OCI-LY7 (cell line): ENCODE measurements at regions not wholly inside any gene's neighbourhood (a gene's known extent, or its start where the extent isn't known, plus 50 kb on each side); places are given as distances from the start of the nearest gene placed in this dataset.
"Not testable (repeated sequence)": the region's sequence is repeated elsewhere in the genome, so short reads cannot be mapped to it uniquely, and the experiment has no call there.

Source experiments
- BruUV-seq: library from RNA; stranded (reverse); fragments of 400-500 nt; replicated peaks from 2 replicates; lab custom pipeline; 2021; lab: Mats Ljungman, UMichigan
- CTCF ChIA-PET: fragments of 300-600 bp; sonication (Branson Sonifier 250); formaldehyde crosslinking; loops from one replicate; lab custom pipeline; 2022; ENCODE audit warnings: antibody characterized with exemption; ENCODE audit not compliant: unreplicated experiment; lab: Charles Lee
- POLR2A ChIA-PET: fragments of 300-600 bp; sonication (Branson Sonifier 250); formaldehyde crosslinking; loops from one replicate; lab custom pipeline; 2022; ENCODE audit warnings: antibody characterized with exemption; lab: Charles Lee
- DNase-seq: peaks from one replicate; pipeline ENCODE4 v3.0.0-alpha.2; 2015; ENCODE audit warnings: low spot score
- H2AFZ ChIP-seq: fragments of 200-600 bp; sonication (generic), shearing (Covaris generic); 2 replicates; pipeline ENCODE4 v1.6.1; 2014; ENCODE audit warnings: mild to moderate bottlenecking, antibody characterized with exemption, low read length, moderate library complexity
- H3K27ac ChIP-seq: fragments of 200-600 bp; sonication (generic); 2 replicates; pipeline ENCODE4 v1.5.1; 2014; ENCODE audit warnings: mixed run types, low read depth, mild to moderate bottlenecking, moderate library complexity, low read length, inconsistent platforms; ENCODE audit not compliant: poor library complexity, severe bottlenecking
- H3K36me3 ChIP-seq: fragments of 200-600 bp; sonication (generic); 2 replicates; pipeline ENCODE4 v1.6.1; 2014; ENCODE audit warnings: mild to moderate bottlenecking, antibody characterized with exemption, low read length, moderate library complexity, mixed read lengths; ENCODE audit not compliant: insufficient read depth
- H3K4me1 ChIP-seq: fragments of 200-600 bp; sonication (generic); 2 replicates; pipeline ENCODE4 v1.5.1; 2014; ENCODE audit warnings: mild to moderate bottlenecking, low read length; ENCODE audit not compliant: insufficient read depth, poor library complexity, severe bottlenecking
- H3K4me2 ChIP-seq: fragments of 200-600 bp; sonication (generic); 2 replicates; pipeline ENCODE4 v1.6.1; 2014; ENCODE audit warnings: mild to moderate bottlenecking, low read length
- H3K4me3 ChIP-seq: fragments of 200-600 bp; sonication (generic); 2 replicates; pipeline ENCODE4 v1.5.1; 2014; ENCODE audit warnings: mild to moderate bottlenecking, low read depth, low read length; ENCODE audit not compliant: poor library complexity, severe bottlenecking
- H3K79me2 ChIP-seq: fragments of 200-600 bp; sonication (generic); 2 replicates; pipeline ENCODE4 v1.6.1; 2016; ENCODE audit warnings: low read depth, mild to moderate bottlenecking, low read length, moderate library complexity, mixed read lengths; ENCODE audit not compliant: insufficient read depth
- H3K9me2 ChIP-seq: fragments of 200-600 bp; sonication (generic); 2 replicates; pipeline ENCODE4 v1.6.1; 2016; ENCODE audit warnings: mild to moderate bottlenecking, low read length, mixed read lengths; ENCODE audit not compliant: insufficient read depth
- H3K9me3 ChIP-seq: fragments of 200-600 bp; sonication (generic); 2 replicates; pipeline ENCODE4 v1.6.1; 2014; ENCODE audit warnings: mild to moderate bottlenecking, mixed run types, low read length, mixed read lengths
- H4K20me1 ChIP-seq: fragments of 200-600 bp; sonication (generic); 2 replicates; pipeline ENCODE4 v1.6.1; 2014; ENCODE audit warnings: mild to moderate bottlenecking, antibody characterized with exemption, low read length, moderate library complexity, mixed read lengths; ENCODE audit not compliant: insufficient read depth
- CTCF ChIP-seq: fragments of 200-600 bp; sonication (generic); conservative IDR thresholded peaks from 2 replicates; pipeline ENCODE4 v1.5.1; 2014; ENCODE audit warnings: mild to moderate bottlenecking, antibody characterized with exemption, low read length, moderate library complexity, mixed read lengths
- EZH2phosphoT487 ChIP-seq: fragments of 200-600 bp; sonication (generic); IDR thresholded peaks from 2 replicates; pipeline ENCODE4 v1.6.1; 2018; ENCODE audit warnings: low read depth, borderline replicate concordance, mild to moderate bottlenecking, mixed run types, antibody characterized with exemption, low read length, moderate library complexity, mixed read lengths
- intact Hi-C: fragments of 100-400 bp; cut with micrococcal nuclease; formaldehyde crosslinking; loops from one replicate; pipeline ENCODE4 v1.10.0; 2022; ENCODE audit not compliant: unreplicated experiment

GRCh38 chr7:79975986-79976710 is 158.5 kb upstream of the GNAI1 start:
- H3K79me2 ChIP-seq, BruUV-seq, H3K9me3 ChIP-seq, H3K27ac ChIP-seq, H3K4me1 ChIP-seq, H2AFZ ChIP-seq, POLR2A ChIA-PET, H3K9me2 ChIP-seq, DNase-seq, H3K4me3 ChIP-seq, H4K20me1 ChIP-seq, H3K4me2 ChIP-seq, CTCF ChIA-PET, intact Hi-C loops, H3K36me3 ChIP-seq: not testable (repeated sequence)

GRCh38 chr7:79973455-79973854 is 161.2 kb upstream of the GNAI1 start:
- no peak overlapping the region for H2AFZ ChIP-seq
- no peak overlapping the region for H3K27ac ChIP-seq
- no peaks in the 10 kb centered on the region for H3K9me3 ChIP-seq
- no peak for DNase-seq
- no peaks in the 10 kb centered on the region for H4K20me1 ChIP-seq
- H3K36me3 ChIP-seq = no peaks in the 10 kb centered on the region
- H3K79me2 ChIP-seq = no peaks in the 10 kb centered on the region
- TF ChIP-seq CTCF = no peak
- no peak for TF ChIP-seq EZH2phosphoT487
- no peaks in the 10 kb centered on the region for H3K4me1 ChIP-seq
- no peaks in the 10 kb centered on the region for H3K9me2 ChIP-seq
- intact Hi-C loops = no loop called here
- ChIA-PET POLR2A (interaction anchor here (0.5 kb wide), 1 partner anchor 38 kb away, joined by 3 read pairs; no protein-coding TSS in a partner anchor), CTCF (no interaction called here)
- no peak overlapping the region for H3K4me2 ChIP-seq
- H3K4me3 ChIP-seq = no peak overlapping the region
- BruUV-seq = no TSS peak

DNA sequence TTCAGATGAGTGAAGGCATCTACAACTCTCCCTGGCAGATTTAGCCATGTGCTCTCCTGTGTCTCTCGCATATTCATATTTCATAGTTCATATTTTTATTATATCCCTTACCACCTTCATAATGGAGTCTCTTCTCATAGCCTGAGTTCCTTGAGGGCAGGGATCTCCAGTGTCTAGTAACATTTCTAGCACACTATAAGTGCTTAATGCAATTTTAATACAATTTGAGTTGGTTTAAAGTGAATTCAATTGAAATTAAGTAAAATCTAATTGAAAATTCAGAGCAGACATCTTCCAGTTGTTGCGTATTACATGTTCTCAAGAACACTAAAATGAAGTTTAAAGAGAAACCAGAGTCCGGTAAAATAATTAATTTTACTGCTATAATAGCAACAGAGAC is 163.6 kb upstream of the GNAI1 start:
- Histone ChIP-seq H3K4me1 (no peaks in the 10 kb centered on the region), H3K9me2 (no peaks in the 10 kb centered on the region), H3K27ac (no peak overlapping the region), H3K9me3 (no peaks in the 10 kb centered on the region), H2AFZ (no peak overlapping the region), H3K4me2 (no peak overlapping the region), H3K79me2 (no peaks in the 10 kb centered on the region), H4K20me1 (no peaks in the 10 kb centered on the region), H3K36me3 (no peaks in the 10 kb centered on the region), H3K4me3 (no peak overlapping the region)
- POLR2A ChIA-PET = no interaction called here
- no peak for DNase-seq
- BruUV-seq = no TSS peak
- TF ChIP-seq CTCF (no peak), EZH2phosphoT487 (no peak)
- intact Hi-C loops = no loop called here
- CTCF ChIA-PET = no interaction called here
